A673 (cell line): ENCODE measurements at regions not wholly inside any gene's neighbourhood (a gene's known extent, or its start where the extent isn't known, plus 50 kb on each side); places are given as distances from the start of the nearest gene placed in this dataset.

ENCODE experiments used
- BruUV-seq: library from RNA; stranded (reverse); fragments of 400-500 nt; replicated peaks from 2 replicates; lab custom pipeline; 2021; lab: Mats Ljungman, UMichigan
- CTCF ChIA-PET: fragments of 300-600 bp; sonication (Branson Sonifier 250); formaldehyde crosslinking; loops from one replicate; lab custom pipeline; 2022; ENCODE audit warnings: antibody characterized with exemption; lab: Charles Lee
- POLR2A ChIA-PET: fragments of 300-600 bp; sonication (Branson Sonifier 250); formaldehyde crosslinking; loops from one replicate; lab custom pipeline; 2022; ENCODE audit warnings: antibody characterized with exemption; ENCODE audit not compliant: low non-redundant PET; lab: Charles Lee
- DNase-seq: peaks from one replicate; pipeline ENCODE4 v3.0.0-alpha.2; 2015; ENCODE audit warnings: low spot score
- H3K27ac ChIP-seq: fragments of 200-600 bp; sonication (generic); 2 replicates; pipeline ENCODE4 v1.5.1; 2016; ENCODE audit warnings: mixed run types, low read depth, mild to moderate bottlenecking, mixed read lengths, antibody characterized with exemption, low read length; ENCODE audit not compliant: poor library complexity, severe bottlenecking
- H3K27me3 ChIP-seq: fragments of 200-600 bp; sonication (generic); replicated peaks from 2 replicates; pipeline ENCODE4 v1.6.1; 2017; ENCODE audit warnings: mixed run types, low read depth, mild to moderate bottlenecking, mixed read lengths, antibody characterized with exemption, low read length; ENCODE audit not compliant: insufficient read depth, poor library complexity
- H3K36me3 ChIP-seq: fragments of 200-600 bp; sonication (generic); 2 replicates; pipeline ENCODE4 v1.6.1; 2016; ENCODE audit warnings: mixed run types, mild to moderate bottlenecking, mixed read lengths, antibody characterized with exemption, low read length; ENCODE audit not compliant: insufficient read depth, poor library complexity, severe bottlenecking
- H3K4me1 ChIP-seq: fragments of 200-600 bp; sonication (generic); 2 replicates; pipeline ENCODE4 v1.6.1; 2017; ENCODE audit warnings: mixed run types, mild to moderate bottlenecking, mixed read lengths, antibody characterized with exemption, low read length; ENCODE audit not compliant: insufficient read depth, poor library complexity, severe bottlenecking
- H3K4me3 ChIP-seq: fragments of 200-600 bp; sonication (generic); 2 replicates; pipeline ENCODE4 v1.5.1; 2016; ENCODE audit warnings: low read depth, mixed run types, mild to moderate bottlenecking, mixed read lengths, low read length; ENCODE audit not compliant: poor library complexity, severe bottlenecking
- H3K9me3 ChIP-seq: fragments of 200-600 bp; sonication (generic); 2 replicates; pipeline ENCODE4 v1.6.1; 2016; ENCODE audit warnings: mixed run types, low read depth, mild to moderate bottlenecking, mixed read lengths, antibody characterized with exemption, low read length; ENCODE audit not compliant: poor library complexity, severe bottlenecking
- EZH2 ChIP-seq: fragments of 200-600 bp; sonication (generic); IDR thresholded peaks from 2 replicates; pipeline ENCODE4 v1.6.1; 2017; ENCODE audit warnings: borderline replicate concordance, low read depth, mild to moderate bottlenecking, mixed read lengths, antibody characterized with exemption, low read length; ENCODE audit not compliant: poor library complexity, severe bottlenecking
- intact Hi-C: fragments of 100-400 bp; cut with micrococcal nuclease; formaldehyde crosslinking; loops from one replicate; pipeline ENCODE4 v1.10.0; 2022; ENCODE audit not compliant: unreplicated experiment
- TF ChIP-seq, protein P1 (sequence below): fragments of 300-800, 200-600 bp; sonication (generic); conservative IDR thresholded peaks from 2 replicates; pipeline ENCODE4 v1.5.1; 2017; ENCODE audit warnings: low read depth, mild to moderate bottlenecking, antibody characterized with exemption, low read length, moderate library complexity, mixed read lengths

DNA sequence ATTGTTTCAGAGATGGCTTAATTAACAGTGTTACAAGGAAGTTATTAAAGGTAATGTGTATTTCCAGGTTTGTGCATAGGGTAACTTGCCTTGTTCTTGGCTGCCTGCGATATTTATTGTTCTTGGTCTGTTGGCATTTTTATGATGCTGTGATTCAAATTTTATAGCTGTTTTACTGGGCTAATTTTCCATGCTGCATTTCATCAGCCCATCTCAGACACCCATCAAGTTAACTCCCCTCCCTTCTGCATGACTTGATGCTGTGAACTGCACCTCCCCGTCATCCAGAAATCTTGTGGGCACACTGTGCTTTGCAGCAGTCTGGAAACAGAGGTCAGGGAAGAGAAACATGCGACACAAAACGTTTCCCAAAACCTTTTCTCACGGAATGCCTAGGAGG lies 1049.2 kb downstream of the AACS start:
- intact Hi-C loops: no loop called here
- no peaks in the 10 kb centered on the region for H3K9me3 ChIP-seq
- ChIA-PET POLR2A (no interaction called here), CTCF (no interaction called here)
- no peaks in the 10 kb centered on the region for H3K36me3 ChIP-seq
- no peak overlapping the region for H3K4me3 ChIP-seq
- TF ChIP-seq, protein P1, sequence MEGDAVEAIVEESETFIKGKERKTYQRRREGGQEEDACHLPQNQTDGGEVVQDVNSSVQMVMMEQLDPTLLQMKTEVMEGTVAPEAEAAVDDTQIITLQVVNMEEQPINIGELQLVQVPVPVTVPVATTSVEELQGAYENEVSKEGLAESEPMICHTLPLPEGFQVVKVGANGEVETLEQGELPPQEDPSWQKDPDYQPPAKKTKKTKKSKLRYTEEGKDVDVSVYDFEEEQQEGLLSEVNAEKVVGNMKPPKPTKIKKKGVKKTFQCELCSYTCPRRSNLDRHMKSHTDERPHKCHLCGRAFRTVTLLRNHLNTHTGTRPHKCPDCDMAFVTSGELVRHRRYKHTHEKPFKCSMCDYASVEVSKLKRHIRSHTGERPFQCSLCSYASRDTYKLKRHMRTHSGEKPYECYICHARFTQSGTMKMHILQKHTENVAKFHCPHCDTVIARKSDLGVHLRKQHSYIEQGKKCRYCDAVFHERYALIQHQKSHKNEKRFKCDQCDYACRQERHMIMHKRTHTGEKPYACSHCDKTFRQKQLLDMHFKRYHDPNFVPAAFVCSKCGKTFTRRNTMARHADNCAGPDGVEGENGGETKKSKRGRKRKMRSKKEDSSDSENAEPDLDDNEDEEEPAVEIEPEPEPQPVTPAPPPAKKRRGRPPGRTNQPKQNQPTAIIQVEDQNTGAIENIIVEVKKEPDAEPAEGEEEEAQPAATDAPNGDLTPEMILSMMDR: no peak
- TF ChIP-seq EZH2: no peak
- no peak overlapping the region for H3K27ac ChIP-seq
- H3K4me1 ChIP-seq: peaks cover 27% of the 10 kb centered on the region
- peak; percentile 45 for DNase-seq
- no peaks in the 10 kb centered on the region for H3K27me3 ChIP-seq
- no TSS peak for BruUV-seq

- CTCF ChIA-PET: no interaction called here
Observed at GRCh38 chr12:126117502-126117901, 1052.3 kb downstream of the AACS start.

DNA sequence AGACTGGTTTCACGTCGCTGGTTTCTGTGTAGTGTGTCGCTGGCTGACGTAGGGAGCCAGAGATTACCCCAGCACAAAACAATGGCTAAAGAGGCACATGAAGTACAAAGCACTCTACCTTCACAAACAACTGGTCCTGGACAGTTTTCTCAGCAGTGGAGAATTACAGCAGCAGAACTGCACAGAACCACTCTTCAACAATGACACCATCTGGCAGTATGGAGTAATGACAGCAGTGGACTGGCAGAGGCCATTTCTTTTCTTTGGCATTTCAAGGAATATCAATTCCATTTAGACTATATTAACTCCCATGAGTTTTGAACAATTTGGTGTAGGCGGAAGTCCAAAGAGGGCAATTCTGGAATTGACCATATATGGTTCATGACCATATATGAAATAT lies 1074.1 kb downstream of the AACS start:
- no TSS peak for BruUV-seq
- no peaks in the 10 kb centered on the region for H3K4me1 ChIP-seq
- POLR2A ChIA-PET: no interaction called here
- intact Hi-C loops: no loop called here
- TF ChIP-seq, protein P1: 0 out of 2 replicates have a peak, but pooled peaks have one; percentile 17
- TF ChIP-seq EZH2: no peak
- H3K4me3 ChIP-seq: no peak overlapping the region
- CTCF ChIA-PET: no interaction called here
- H3K36me3 ChIP-seq: no peaks in the 10 kb centered on the region
- H3K9me3 ChIP-seq: peaks cover 14% of the 10 kb centered on the region
- H3K27me3 ChIP-seq: no peaks in the 10 kb centered on the region
- no peak overlapping the region for H3K27ac ChIP-seq
- no peak for DNase-seq

More at GRCh38 chr12:126117502-126117901, 1052.3 kb downstream of the AACS start:
- POLR2A ChIA-PET: no interaction called here
- Histone ChIP-seq H3K36me3 (no peaks in the 10 kb centered on the region), H3K4me1 (peaks cover 24% of the 10 kb centered on the region), H3K27me3 (no peaks in the 10 kb centered on the region), H3K9me3 (no peaks in the 10 kb centered on the region), H3K27ac (no peak overlapping the region), H3K4me3 (no peak overlapping the region)
- DNase-seq: no peak
- intact Hi-C loops: no loop called here
- TF ChIP-seq, protein P1: no peak
- TF ChIP-seq EZH2: no peak
- no TSS peak for BruUV-seq
